ENCODE measurements at regions not wholly inside any gene's neighbourhood (a gene's known extent, or its start where the extent isn't known, plus 50 kb on each side); places are given as distances from the start of the nearest gene placed in this dataset.

GRCh38 chr18:11274144-11274794 lies 124.9 kb upstream of the PIEZO2 start (continued):
- TF ChIP-seq ZNF468 (CRISPR knock-in tag; IDR thresholded peaks at IDR 0.05): no peak
- no peak for TF ChIP-seq SRSF4 (IDR thresholded peaks at IDR 0.05; ENCODE audit: low read depth, low read length, poor library complexity, severe bottlenecking)
- TF ChIP-seq KDM5B (CRISPR knock-in tag; IDR thresholded peaks at IDR 0.05; ENCODE audit: borderline replicate concordance): no peak
- peak; percentile 33; the same call in 1 of the 2 replicates for TF ChIP-seq FOXP4 (CRISPR knock-in tag; IDR thresholded peaks at IDR 0.05)
- TF ChIP-seq SP1 (IDR thresholded peaks at IDR 0.05): no peak
- no peak for TF ChIP-seq SP1 (CRISPR knock-in tag; IDR thresholded peaks at IDR 0.05)
- no peak for TF ChIP-seq PBX3 (CRISPR knock-in tag; IDR thresholded peaks at IDR 0.05; ENCODE audit: borderline replicate concordance)
- no peak for TF ChIP-seq ARID2 (CRISPR knock-in tag; IDR thresholded peaks at IDR 0.05; ENCODE audit: borderline replicate concordance)
- TF ChIP-seq PAWR (CRISPR knock-in tag; IDR thresholded peaks at IDR 0.05; ENCODE audit: borderline replicate concordance): no peak
- TF ChIP-seq ZNF431 (CRISPR knock-in tag; IDR thresholded peaks at IDR 0.05; ENCODE audit: borderline replicate concordance, low read depth): no peak
- no peak for TF ChIP-seq ZBTB10 (CRISPR knock-in tag; IDR thresholded peaks at IDR 0.05; ENCODE audit: borderline replicate concordance)
- no peak for TF ChIP-seq MEF2D (CRISPR knock-in tag; IDR thresholded peaks at IDR 0.05)
- TF ChIP-seq ZNF276 (CRISPR knock-in tag; IDR thresholded peaks at IDR 0.05; ENCODE audit: low read depth): no peak
- TF ChIP-seq SOX6 (IDR thresholded peaks at IDR 0.05): no peak
- TF ChIP-seq SOX6 (CRISPR knock-in tag; IDR thresholded peaks at IDR 0.05): peak; percentile 81
- no peak for TF ChIP-seq E2F5 (CRISPR knock-in tag; conservative IDR thresholded peaks at IDR 0.05)
- TF ChIP-seq ZNF430 (CRISPR knock-in tag; IDR thresholded peaks at IDR 0.05): no peak
- no peak for TF ChIP-seq ZFP90 (CRISPR knock-in tag; IDR thresholded peaks at IDR 0.05; ENCODE audit: borderline replicate concordance)
- no peak for TF ChIP-seq CAMTA2 (CRISPR knock-in tag; IDR thresholded peaks at IDR 0.05; ENCODE audit: borderline replicate concordance)
- no peak for TF ChIP-seq ZNF335 (CRISPR knock-in tag; IDR thresholded peaks at IDR 0.05)
